Epithelial cell of esophagus (primary cell): ENCODE measurements at regions not wholly inside any gene's neighbourhood (a gene's known extent, or its start where the extent isn't known, plus 50 kb on each side); places are given as distances from the start of the nearest gene placed in this dataset.

Experiments used
- DNase-seq: peaks from one replicate; pipeline ENCODE4 v3.0.0; 2010; ENCODE audit warnings: low read depth
- H3K4me3 ChIP-seq: 2 replicates; pipeline ENCODE4 v1.5.1; 2011; ENCODE audit warnings: mild to moderate bottlenecking, low read length, control low read depth
- CTCF ChIP-seq: IDR thresholded peaks from 2 replicates; pipeline ENCODE4 v1.5.1; 2011; ENCODE audit warnings: low read depth, mild to moderate bottlenecking, low read length, control low read depth, inconsistent platforms; ENCODE audit not compliant: insufficient read depth; ENCODE audit errors: missing control alignments

- DNase-seq = no peak
- TF ChIP-seq CTCF = no peak
Observed at GRCh38 chr6:1542764-1543163, 67.0 kb upstream of the FOXC1 start.

GRCh38 chr6:1544000-1544399 is 65.7 kb upstream of the FOXC1 start:
- TF ChIP-seq CTCF = no peak
- no peak for DNase-seq

More at GRCh38 chr6:1542764-1543163, 67.0 kb upstream of the FOXC1 start:
- no peak overlapping the region for H3K4me3 ChIP-seq

DNA sequence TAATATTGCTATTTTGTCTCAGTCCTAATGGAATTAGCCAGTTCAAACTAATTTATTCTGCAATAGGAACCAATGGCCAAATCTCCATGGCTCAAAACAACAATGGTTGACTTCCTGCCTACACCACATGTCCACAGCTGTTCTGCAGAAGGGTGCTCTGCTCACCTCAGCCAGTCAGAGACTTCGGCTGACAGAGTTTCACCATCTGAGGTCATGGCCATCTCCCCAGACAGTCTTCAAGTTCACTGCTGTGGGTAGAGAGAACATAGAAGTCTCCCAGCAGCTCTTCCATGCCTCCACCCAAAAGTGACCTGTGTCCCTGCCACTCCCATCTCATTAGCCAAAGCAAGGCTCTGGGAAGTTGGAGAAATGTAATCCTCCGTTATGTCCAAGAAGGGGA is 65.1 kb upstream of the FOXC1 start:
- DNase-seq = no peak
- H3K4me3 ChIP-seq = no peak overlapping the region
- no peak for TF ChIP-seq CTCF

More at GRCh38 chr6:1544000-1544399, 65.7 kb upstream of the FOXC1 start:
- no peak overlapping the region for H3K4me3 ChIP-seq

DNA sequence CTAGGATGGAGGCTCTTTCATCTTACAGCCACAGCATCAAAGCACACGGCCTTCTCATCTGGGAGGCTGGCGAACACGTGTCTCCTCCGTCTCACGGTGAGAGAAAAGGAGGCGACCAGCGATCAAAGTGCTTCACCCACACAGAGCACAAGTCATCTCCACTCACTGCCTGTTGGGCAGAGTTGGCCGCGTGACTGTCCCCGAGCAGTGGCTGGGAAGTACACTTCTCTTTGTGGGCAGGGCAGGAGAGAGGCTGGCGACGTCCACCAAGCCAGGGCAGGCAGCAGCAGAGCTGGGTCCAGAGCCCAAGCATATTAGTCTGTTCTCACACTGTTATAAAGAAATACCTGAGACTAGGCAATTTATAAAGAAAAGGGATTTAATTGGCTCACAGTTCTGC is 64.1 kb upstream of the FOXC1 start:
- no peak overlapping the region for H3K4me3 ChIP-seq
- no peak for TF ChIP-seq CTCF
- DNase-seq = no peak

DNA sequence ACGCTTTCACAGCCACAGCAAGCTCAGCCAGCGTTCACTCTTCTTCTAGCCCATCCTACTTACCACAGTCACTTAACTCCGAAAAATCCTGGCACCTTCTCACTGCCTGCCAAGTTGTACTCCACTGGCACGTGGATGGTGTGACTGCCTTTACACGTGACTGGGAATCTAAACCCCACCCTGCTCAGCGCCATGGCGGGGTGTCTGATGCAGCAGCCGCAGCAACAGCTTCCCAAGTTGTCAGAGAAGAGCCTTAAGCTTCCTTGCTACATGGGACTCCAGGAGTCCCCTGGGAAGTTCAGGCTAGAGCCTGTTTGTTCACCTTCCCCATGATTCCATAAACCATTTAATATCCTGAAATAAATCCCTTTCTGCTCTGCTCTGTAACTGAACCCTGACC is 61.9 kb upstream of the FOXC1 start:
- H3K4me3 ChIP-seq = no peak overlapping the region

DNA sequence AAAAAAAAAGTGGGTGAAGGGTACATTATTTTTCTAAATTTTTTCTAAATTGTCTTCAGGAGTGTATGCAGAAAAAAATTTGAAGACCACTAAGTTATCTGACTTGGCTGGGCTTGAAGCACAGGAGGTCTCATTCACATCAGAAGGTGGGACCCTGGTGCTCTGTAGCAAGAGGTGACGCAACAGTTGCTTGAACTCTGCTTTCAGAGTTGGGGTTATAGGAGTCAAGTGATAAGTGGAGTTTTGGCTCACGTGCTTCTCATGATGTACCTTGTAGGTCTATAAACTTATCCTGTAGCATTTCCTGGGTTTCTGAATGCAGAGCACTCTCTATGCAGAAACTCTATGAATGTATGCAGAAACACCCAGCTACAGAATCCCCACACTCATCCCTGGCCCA is 58.5 kb upstream of the FOXC1 start:
- no peak for TF ChIP-seq CTCF
- H3K4me3 ChIP-seq = no peak overlapping the region
- no peak for DNase-seq

More for the DNA sequence above, 61.9 kb upstream of the FOXC1 start:
- no peak for TF ChIP-seq CTCF
- DNase-seq = no peak

DNA sequence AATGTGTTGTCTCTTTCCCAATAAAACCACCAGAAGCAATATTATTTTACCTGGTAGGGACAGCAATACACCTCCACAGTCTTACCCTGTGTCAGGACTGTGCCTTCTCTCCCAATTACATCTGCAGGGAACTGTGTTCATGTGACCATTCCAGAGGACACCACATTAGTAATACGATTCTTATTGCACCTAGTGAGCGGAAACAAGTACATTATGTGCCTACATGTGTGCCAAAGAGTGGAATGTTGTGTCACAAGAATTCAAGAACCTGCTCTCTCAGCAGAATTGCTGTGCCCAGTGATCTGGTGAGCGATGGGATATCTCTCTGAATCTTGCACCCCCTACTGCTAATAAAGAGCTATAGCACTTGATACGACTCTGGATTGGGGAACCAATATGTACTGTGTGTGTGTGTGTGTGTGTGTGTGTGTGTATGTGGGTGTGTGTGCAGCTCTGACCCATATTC is 57.4 kb upstream of the FOXC1 start:
- no peak overlapping the region for H3K4me3 ChIP-seq
- DNase-seq = peak; percentile 39
- TF ChIP-seq CTCF = peak; percentile 36
